ENCODE measurements at regions not wholly inside any gene's neighbourhood (a gene's known extent, or its start where the extent isn't known, plus 50 kb on each side); places are given as distances from the start of the nearest gene placed in this dataset.

DNA sequence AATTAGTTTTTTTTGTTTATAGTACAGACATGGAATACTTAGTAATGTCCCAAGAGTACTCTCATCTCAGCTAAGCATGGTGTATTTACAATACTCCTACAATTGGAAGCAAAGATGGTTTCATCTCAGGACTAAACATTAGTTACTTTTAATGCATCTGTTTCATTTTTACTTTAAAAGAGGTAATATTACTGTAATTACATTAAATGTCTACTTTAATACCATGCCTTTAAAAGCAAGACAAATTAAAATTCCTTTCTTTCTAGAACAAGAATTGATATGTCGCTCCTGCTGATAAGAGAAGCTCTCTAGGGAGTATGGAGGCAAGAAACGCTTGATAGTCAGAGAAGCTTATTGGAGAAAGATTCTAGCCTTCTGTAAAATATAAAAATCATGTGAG is 284.9 kb upstream of the ADAMTS5 start:
- ChIA-PET POLR2A (no interaction called here), CTCF (interaction anchor here (0.5 to 0.9 kb wide), 2 partner anchors 312 to 370 kb away, joined by 3 read pairs; no protein-coding TSS in a partner anchor)
- TF ChIP-seq, protein P1, sequence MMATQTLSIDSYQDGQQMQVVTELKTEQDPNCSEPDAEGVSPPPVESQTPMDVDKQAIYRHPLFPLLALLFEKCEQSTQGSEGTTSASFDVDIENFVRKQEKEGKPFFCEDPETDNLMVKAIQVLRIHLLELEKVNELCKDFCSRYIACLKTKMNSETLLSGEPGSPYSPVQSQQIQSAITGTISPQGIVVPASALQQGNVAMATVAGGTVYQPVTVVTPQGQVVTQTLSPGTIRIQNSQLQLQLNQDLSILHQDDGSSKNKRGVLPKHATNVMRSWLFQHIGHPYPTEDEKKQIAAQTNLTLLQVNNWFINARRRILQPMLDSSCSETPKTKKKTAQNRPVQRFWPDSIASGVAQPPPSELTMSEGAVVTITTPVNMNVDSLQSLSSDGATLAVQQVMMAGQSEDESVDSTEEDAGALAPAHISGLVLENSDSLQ (IDR thresholded peaks at IDR 0.05) = no peak
- TF ChIP-seq NFRKB (IDR thresholded peaks at IDR 0.05) (no peak), ZNF384 (IDR thresholded peaks at IDR 0.05) (no peak), SUZ12 (IDR thresholded peaks at IDR 0.05) (no peak), TARDBP (IDR thresholded peaks at IDR 0.05) (no peak), LEF1 (IDR thresholded peaks at IDR 0.05; ENCODE audit: borderline replicate concordance) (no peak), FOXM1 (IDR thresholded peaks at IDR 0.05; ENCODE audit: borderline replicate concordance) (no peak), HDGF (IDR thresholded peaks at IDR 0.05; ENCODE audit: borderline replicate concordance) (no peak), ELF4 (IDR thresholded peaks at IDR 0.05) (no peak)
- no peak for DNase-seq (ENCODE audit: extremely low spot score)

DNA sequence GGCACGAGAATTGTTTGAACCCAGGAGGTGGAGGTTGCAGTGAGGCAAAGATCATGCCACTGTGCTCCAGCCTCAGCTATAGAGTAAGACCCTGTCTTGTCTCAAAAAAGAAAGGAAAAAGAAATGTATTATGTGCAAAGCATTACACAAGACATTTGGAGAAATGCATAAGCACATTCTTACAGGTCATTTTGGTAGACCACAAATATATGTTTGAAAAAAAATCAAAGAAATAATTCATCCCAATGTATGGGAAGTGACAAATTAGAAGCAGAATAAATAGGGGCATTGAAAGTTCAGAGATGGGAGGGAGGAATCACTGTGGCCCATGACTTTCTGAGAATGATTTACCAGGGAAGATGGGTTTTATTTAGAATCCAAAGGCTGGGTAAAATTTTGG is 283.5 kb upstream of the ADAMTS5 start:
- ChIA-PET CTCF (no interaction called here), POLR2A (no interaction called here)
- DNase-seq (ENCODE audit: extremely low spot score) = no peak
- no peak for TF ChIP-seq FOXK2 (IDR thresholded peaks at IDR 0.05)
- TF ChIP-seq SP1 (IDR thresholded peaks at IDR 0.05) = no peak
- no peak for TF ChIP-seq ARNT (IDR thresholded peaks at IDR 0.05)
- no peak for TF ChIP-seq CTBP1 (IDR thresholded peaks at IDR 0.05; ENCODE audit: borderline replicate concordance)
- TF ChIP-seq FOXM1 (IDR thresholded peaks at IDR 0.05; ENCODE audit: borderline replicate concordance) = no peak
- TF ChIP-seq HDGF (IDR thresholded peaks at IDR 0.05; ENCODE audit: borderline replicate concordance) = no peak
- TF ChIP-seq L3MBTL2 (conservative IDR thresholded peaks at IDR 0.05) = no peak
- no peak for TF ChIP-seq FOXA1 (IDR thresholded peaks at IDR 0.05)
- no peak for TF ChIP-seq ELF4 (IDR thresholded peaks at IDR 0.05)
- no peak for TF ChIP-seq TARDBP (IDR thresholded peaks at IDR 0.05)
- TF ChIP-seq LEF1 (IDR thresholded peaks at IDR 0.05; ENCODE audit: borderline replicate concordance) = no peak
- no peak for TF ChIP-seq ZNF384 (IDR thresholded peaks at IDR 0.05)
- TF ChIP-seq BHLHE40 (IDR thresholded peaks at IDR 0.05; ENCODE audit: borderline replicate concordance) = no peak
- TF ChIP-seq, protein P1 (IDR thresholded peaks at IDR 0.05) = no peak
- no peak for TF ChIP-seq NFRKB (IDR thresholded peaks at IDR 0.05)
- no peak for TF ChIP-seq SUZ12 (IDR thresholded peaks at IDR 0.05)

DNA sequence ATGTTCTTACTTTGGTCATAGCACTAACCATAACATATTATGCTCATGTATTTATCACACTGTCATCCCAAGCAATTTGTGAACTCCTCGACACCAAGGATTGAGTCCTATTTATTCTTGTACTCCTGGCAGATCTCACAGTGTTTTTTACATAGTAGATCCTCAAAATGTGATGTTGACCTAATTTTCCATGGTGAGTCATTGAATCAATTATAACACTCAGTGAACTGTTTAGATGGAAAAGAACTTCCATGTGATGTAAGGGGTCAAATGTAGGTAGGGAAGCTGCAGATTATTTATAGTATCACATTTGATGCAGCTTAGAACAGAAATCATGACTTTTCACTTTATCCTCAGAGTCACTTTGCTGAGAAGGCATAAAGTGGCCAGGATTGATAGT is 281.9 kb upstream of the ADAMTS5 start:
- CTCF ChIA-PET = no interaction called here
- TF ChIP-seq, protein P1 (IDR thresholded peaks at IDR 0.05) = no peak

DNA sequence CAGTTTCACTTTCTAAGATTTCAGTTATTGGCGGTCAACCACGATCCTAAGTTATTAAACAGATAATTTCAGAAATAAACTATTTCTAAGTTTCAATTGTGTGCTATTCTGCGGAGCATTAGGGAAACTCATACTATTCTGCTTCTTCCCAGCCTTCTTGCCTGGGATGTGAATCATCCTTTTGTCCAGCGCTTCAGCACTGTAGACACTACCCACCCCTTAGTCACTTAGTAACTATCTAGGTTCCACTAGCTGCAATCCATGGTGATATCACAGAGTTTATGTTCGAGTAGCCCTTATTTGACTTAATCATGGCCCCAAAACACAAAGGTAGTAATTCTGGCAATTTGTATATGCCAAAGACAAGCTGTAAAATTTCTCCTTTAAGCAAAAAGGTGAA is 279.9 kb upstream of the ADAMTS5 start:
- TF ChIP-seq ZNF384 (IDR thresholded peaks at IDR 0.05) = no peak
- TF ChIP-seq ELF4 (IDR thresholded peaks at IDR 0.05) = no peak
- no peak for TF ChIP-seq LEF1 (IDR thresholded peaks at IDR 0.05; ENCODE audit: borderline replicate concordance)
- TF ChIP-seq CTBP1 (IDR thresholded peaks at IDR 0.05; ENCODE audit: borderline replicate concordance) = no peak
- TF ChIP-seq TARDBP (IDR thresholded peaks at IDR 0.05) = no peak
- TF ChIP-seq NFRKB (IDR thresholded peaks at IDR 0.05) = no peak
- no peak for TF ChIP-seq FOXA1 (IDR thresholded peaks at IDR 0.05)
- TF ChIP-seq BHLHE40 (IDR thresholded peaks at IDR 0.05; ENCODE audit: borderline replicate concordance) = no peak
- no peak for TF ChIP-seq FOXK2 (IDR thresholded peaks at IDR 0.05)
- TF ChIP-seq ARNT (IDR thresholded peaks at IDR 0.05) = no peak
- TF ChIP-seq HDGF (IDR thresholded peaks at IDR 0.05; ENCODE audit: borderline replicate concordance) = no peak
- TF ChIP-seq SP1 (IDR thresholded peaks at IDR 0.05) = no peak
- TF ChIP-seq, protein P1 (IDR thresholded peaks at IDR 0.05) = no peak
- TF ChIP-seq FOXM1 (IDR thresholded peaks at IDR 0.05; ENCODE audit: borderline replicate concordance) = no peak
- TF ChIP-seq SUZ12 (IDR thresholded peaks at IDR 0.05) = no peak
- ChIA-PET POLR2A (no interaction called here), CTCF (no interaction called here)
- no peak for DNase-seq (ENCODE audit: extremely low spot score)

More for the DNA sequence above, 281.9 kb upstream of the ADAMTS5 start:
- no peak for DNase-seq (ENCODE audit: extremely low spot score)
- POLR2A ChIA-PET = no interaction called here

DNA sequence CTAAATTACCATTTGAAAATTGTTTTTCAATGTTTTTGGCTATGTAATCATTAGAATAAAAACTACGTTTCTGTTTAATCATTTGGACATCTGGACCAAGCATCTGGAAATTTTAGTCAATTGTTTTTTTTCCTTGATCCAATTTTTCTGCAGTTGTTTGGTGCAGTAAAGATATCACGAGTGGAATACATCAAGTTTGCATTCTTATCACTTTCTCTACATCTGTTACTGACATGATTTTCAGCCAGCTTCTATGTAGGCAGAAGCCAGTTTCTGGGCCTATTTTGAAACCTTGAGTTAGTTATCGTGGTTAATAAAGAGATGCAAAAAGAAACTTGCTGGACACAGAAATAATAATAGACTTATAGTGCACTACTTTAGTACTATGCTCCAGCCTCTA is 277.9 kb upstream of the ADAMTS5 start:
- DNase-seq (ENCODE audit: extremely low spot score) = no peak
- ChIA-PET CTCF (interaction anchor here (0.6 kb wide), 1 partner anchor 54 kb away, joined by 3 read pairs; no protein-coding TSS in a partner anchor), POLR2A (no interaction called here)
- TF ChIP-seq, protein P1 (IDR thresholded peaks at IDR 0.05) = no peak
- TF ChIP-seq LEF1 (IDR thresholded peaks at IDR 0.05; ENCODE audit: borderline replicate concordance) (no peak), CTBP1 (IDR thresholded peaks at IDR 0.05; ENCODE audit: borderline replicate concordance) (no peak), FOXM1 (IDR thresholded peaks at IDR 0.05; ENCODE audit: borderline replicate concordance) (no peak), NFRKB (IDR thresholded peaks at IDR 0.05) (no peak), TARDBP (IDR thresholded peaks at IDR 0.05) (no peak), FOXK2 (IDR thresholded peaks at IDR 0.05) (no peak), ELF4 (IDR thresholded peaks at IDR 0.05) (no peak), L3MBTL2 (conservative IDR thresholded peaks at IDR 0.05) (no peak)

All from HEK293T (cell line).